CD8-positive, alpha-beta memory T cell (primary cell): ENCODE measurements at regions not wholly inside any gene's neighbourhood (a gene's known extent, or its start where the extent isn't known, plus 50 kb on each side); places are given as distances from the start of the nearest gene placed in this dataset.

Experiments
- CTCF ChIA-PET: fragments of 350-600 bp; sonication (Branson Sonifier 250); formaldehyde crosslinking; loops from one replicate; lab custom pipeline; 2021; ENCODE audit warnings: antibody characterized with exemption; lab: Charles Lee
- POLR2A ChIA-PET: fragments of 350-600 bp; sonication (Branson Sonifier 250); formaldehyde crosslinking; loops from one replicate; lab custom pipeline; 2021; ENCODE audit warnings: antibody characterized with exemption; lab: Charles Lee
- DNase-seq, 5 donors: peaks; one replicate each; pipeline versions ENCODE4 v3.0.0 to v3.0.0-alpha.2; 2020 to 2022; ENCODE audit warnings: mixed read lengths in 1 of 5
- H3K27ac ChIP-seq: one replicate; pipeline ENCODE4 v1.7.0; 2013; ENCODE audit warnings: low read depth, mild to moderate bottlenecking, low read length, moderate library complexity
- H3K27me3 ChIP-seq: 2 replicates; pipeline ENCODE4 v1.7.0; 2013; ENCODE audit warnings: low read length, mild to moderate bottlenecking; ENCODE audit not compliant: insufficient read depth, poor library complexity, severe bottlenecking
- H3K36me3 ChIP-seq: 2 replicates; pipeline ENCODE4 v1.7.0; 2013; ENCODE audit warnings: mild to moderate bottlenecking, low read length, moderate library complexity; ENCODE audit not compliant: insufficient read depth
- H3K4me1 ChIP-seq: 2 replicates; pipeline ENCODE4 v1.7.0; 2013; ENCODE audit warnings: mild to moderate bottlenecking, low read length, moderate library complexity; ENCODE audit not compliant: insufficient read depth
- H3K4me3 ChIP-seq: 2 replicates; pipeline ENCODE4 v1.7.0; 2013; ENCODE audit warnings: mild to moderate bottlenecking, low read length
- H3K9me3 ChIP-seq: 2 replicates; pipeline ENCODE4 v1.7.0; 2013; ENCODE audit warnings: mild to moderate bottlenecking, low read length
- H3K27ac Mint-ChIP-seq, 8 donors: one replicate each; pipeline ENCODE4 v1.8.0; 2020 to 2021; ENCODE audit warnings: mixed read lengths in 8 of 8, mild to moderate bottlenecking in 6 of 8, inconsistent platforms in 3 of 8, moderate library complexity in 3 of 8
- H3K27me3 Mint-ChIP-seq, 2 donors: one replicate each; pipeline ENCODE4 v1.8.0; 2020 to 2021; ENCODE audit warnings: mixed read lengths in 2 of 2, mild to moderate bottlenecking in 1 of 2, moderate library complexity in 1 of 2
- H3K36me3 Mint-ChIP-seq, 3 donors: one replicate each; pipeline ENCODE4 v1.8.0; 2020 to 2021; ENCODE audit warnings: mixed read lengths in 3 of 3, inconsistent platforms in 1 of 3, mild to moderate bottlenecking in 1 of 3
- H3K4me1 Mint-ChIP-seq, 3 donors: one replicate each; pipeline ENCODE4 v1.8.0; 2020 to 2021; ENCODE audit warnings: mixed read lengths in 3 of 3, inconsistent platforms in 1 of 3, mild to moderate bottlenecking in 1 of 3
- H3K4me3 Mint-ChIP-seq, 7 donors: one replicate each; pipeline ENCODE4 v1.8.0; 2020 to 2021; ENCODE audit warnings: mixed read lengths in 7 of 7, mild to moderate bottlenecking in 6 of 7, moderate library complexity in 4 of 7, inconsistent platforms in 2 of 7
- H3K9me3 Mint-ChIP-seq, 5 donors: one replicate each; pipeline ENCODE4 v1.8.0; 2020 to 2022; ENCODE audit warnings: mixed read lengths in 5 of 5, mild to moderate bottlenecking in 3 of 5, moderate library complexity in 2 of 5, inconsistent platforms in 1 of 5

- H3K9me3 ChIP-seq = no peaks in the 10 kb centered on the region
- Mint-ChIP-seq H3K27me3 (peaks cover 4 to 16% of the 10 kb centered on the region in 2 donors), H3K27ac (no peak overlapping the region), H3K36me3 (no peaks in the 10 kb centered on the region), H3K9me3 (peaks cover 0 to 6% (median 2%) of the 10 kb centered on the region in 5 donors), H3K4me1 (no peaks in the 10 kb centered on the region), H3K4me3 (no peak overlapping the region)
- POLR2A ChIA-PET = no interaction called here
- no peak overlapping the region for H3K4me3 ChIP-seq
- no peaks in the 10 kb centered on the region for H3K36me3 ChIP-seq
- CTCF ChIA-PET = no interaction called here
- H3K4me1 ChIP-seq = no peaks in the 10 kb centered on the region
- H3K27ac ChIP-seq = no peak overlapping the region
- H3K27me3 ChIP-seq = no peaks in the 10 kb centered on the region
- no peak for DNase-seq
These were observed 161.6 kb downstream of the NDFIP2 start for GRCh38 chr13:79642596-79642995.

GRCh38 chr13:79637133-79637763, 156.3 kb downstream of the NDFIP2 start:
- H3K4me3 ChIP-seq = no peak overlapping the region
- POLR2A ChIA-PET = no interaction called here
- no peaks in the 10 kb centered on the region for H3K4me1 Mint-ChIP-seq
- H3K9me3 Mint-ChIP-seq = peaks cover 0 to 4% (median 2%) of the 10 kb centered on the region in 5 donors
- no peak overlapping the region for H3K27ac Mint-ChIP-seq
- H3K4me3 Mint-ChIP-seq = no peak overlapping the region
- peaks cover 0 to 3% of the 10 kb centered on the region in 2 donors for H3K27me3 Mint-ChIP-seq
- no peaks in the 10 kb centered on the region for H3K36me3 Mint-ChIP-seq
- H3K36me3 ChIP-seq = no peaks in the 10 kb centered on the region
- DNase-seq = no peak
- no peaks in the 10 kb centered on the region for H3K4me1 ChIP-seq
- no peaks in the 10 kb centered on the region for H3K9me3 ChIP-seq
- CTCF ChIA-PET = no interaction called here
- H3K27me3 ChIP-seq = no peaks in the 10 kb centered on the region
- no peak overlapping the region for H3K27ac ChIP-seq

- Mint-ChIP-seq H3K9me3 (peaks cover 0 to 1% (median 0%) of the 10 kb centered on the region in 5 donors), H3K27me3 (peaks cover 0 to 20% of the 10 kb centered on the region in 2 donors), H3K27ac (no peak overlapping the region), H3K4me3 (no peak overlapping the region), H3K4me1 (no peaks in the 10 kb centered on the region), H3K36me3 (peaks cover 0 to 1% (median 0%) of the 10 kb centered on the region in 3 donors)
- Histone ChIP-seq H3K27ac (no peak overlapping the region), H3K36me3 (no peaks in the 10 kb centered on the region), H3K27me3 (no peaks in the 10 kb centered on the region), H3K4me1 (no peaks in the 10 kb centered on the region), H3K9me3 (no peaks in the 10 kb centered on the region), H3K4me3 (no peak overlapping the region)
- no peak for DNase-seq
- CTCF ChIA-PET = no interaction called here
- POLR2A ChIA-PET = no interaction called here
These were observed 150.2 kb downstream of the NDFIP2 start for GRCh38 chr13:79631051-79631659.

GRCh38 chr13:79628463-79628862, 147.5 kb downstream of the NDFIP2 start:
- Histone ChIP-seq H3K4me1 (no peaks in the 10 kb centered on the region), H3K9me3 (no peaks in the 10 kb centered on the region), H3K36me3 (no peaks in the 10 kb centered on the region), H3K27ac (no peak overlapping the region), H3K4me3 (no peak overlapping the region), H3K27me3 (no peaks in the 10 kb centered on the region)
- Mint-ChIP-seq H3K4me1 (no peaks in the 10 kb centered on the region), H3K36me3 (peaks cover 0 to 3% (median 0%) of the 10 kb centered on the region in 3 donors), H3K27ac (no peak overlapping the region), H3K9me3 (peaks cover 0 to 1% (median 0%) of the 10 kb centered on the region in 5 donors), H3K27me3 (peaks cover 3 to 29% of the 10 kb centered on the region in 2 donors), H3K4me3 (no peak overlapping the region)
- ChIA-PET CTCF (no interaction called here), POLR2A (no interaction called here)
- DNase-seq = no peak

GRCh38 chr13:79626924-79627323, 146.0 kb downstream of the NDFIP2 start:
- no peaks in the 10 kb centered on the region for H3K4me1 ChIP-seq
- no peak overlapping the region for H3K27ac ChIP-seq
- no peaks in the 10 kb centered on the region for H3K36me3 ChIP-seq
- Mint-ChIP-seq H3K4me3 (no peak overlapping the region), H3K27ac (no peak overlapping the region), H3K4me1 (no peaks in the 10 kb centered on the region), H3K27me3 (peaks cover 6 to 26% of the 10 kb centered on the region in 2 donors), H3K36me3 (peaks cover 0 to 3% (median 0%) of the 10 kb centered on the region in 3 donors), H3K9me3 (peaks cover 0 to 1% (median 0%) of the 10 kb centered on the region in 5 donors)
- no peak for DNase-seq
- ChIA-PET CTCF (no interaction called here), POLR2A (no interaction called here)
- H3K9me3 ChIP-seq = no peaks in the 10 kb centered on the region
- no peak overlapping the region for H3K4me3 ChIP-seq
- H3K27me3 ChIP-seq = no peaks in the 10 kb centered on the region

- Histone ChIP-seq H3K27me3 (no peaks in the 10 kb centered on the region), H3K27ac (no peak overlapping the region), H3K4me1 (no peaks in the 10 kb centered on the region), H3K36me3 (no peaks in the 10 kb centered on the region), H3K4me3 (no peak overlapping the region), H3K9me3 (no peaks in the 10 kb centered on the region)
- H3K27ac Mint-ChIP-seq = no peak overlapping the region
- ChIA-PET POLR2A (interaction anchor here (0.6 kb wide), 1 partner anchor 143 kb away, joined by 5 read pairs; no protein-coding TSS in a partner anchor), CTCF (no interaction called here)
- H3K9me3 Mint-ChIP-seq = peaks cover 0 to 3% (median 0%) of the 10 kb centered on the region in 5 donors
- H3K4me3 Mint-ChIP-seq = no peak overlapping the region
- no peak for DNase-seq
- peaks cover 0 to 2% (median 0%) of the 10 kb centered on the region in 3 donors for H3K36me3 Mint-ChIP-seq
- H3K27me3 Mint-ChIP-seq = peaks cover 9 to 24% of the 10 kb centered on the region in 2 donors
- H3K4me1 Mint-ChIP-seq = no peaks in the 10 kb centered on the region
These were observed 144.6 kb downstream of the NDFIP2 start for GRCh38 chr13:79625517-79625916.

- Histone ChIP-seq H3K4me1 (no peaks in the 10 kb centered on the region), H3K9me3 (no peaks in the 10 kb centered on the region), H3K36me3 (no peaks in the 10 kb centered on the region), H3K4me3 (no peak overlapping the region), H3K27me3 (no peaks in the 10 kb centered on the region), H3K27ac (no peak overlapping the region)
- peaks cover 0 to 2% (median 0%) of the 10 kb centered on the region in 3 donors for H3K36me3 Mint-ChIP-seq
- no peak for DNase-seq
- peaks cover 0 to 2% (median 0%) of the 10 kb centered on the region in 5 donors for H3K9me3 Mint-ChIP-seq
- H3K27ac Mint-ChIP-seq = no peak overlapping the region
- H3K4me1 Mint-ChIP-seq = no peaks in the 10 kb centered on the region
- H3K27me3 Mint-ChIP-seq = peaks cover 17 to 40% of the 10 kb centered on the region in 2 donors
- CTCF ChIA-PET = no interaction called here
- no peak overlapping the region for H3K4me3 Mint-ChIP-seq
- POLR2A ChIA-PET = no interaction called here
These were observed 140.9 kb downstream of the NDFIP2 start for GRCh38 chr13:79621902-79622301.

- Histone ChIP-seq H3K27me3 (no peaks in the 10 kb centered on the region), H3K4me1 (no peaks in the 10 kb centered on the region), H3K4me3 (no peak overlapping the region), H3K36me3 (no peaks in the 10 kb centered on the region), H3K27ac (no peak overlapping the region), H3K9me3 (no peaks in the 10 kb centered on the region)
- no peak overlapping the region for H3K4me3 Mint-ChIP-seq
- peaks cover 17 to 40% of the 10 kb centered on the region in 2 donors for H3K27me3 Mint-ChIP-seq
- no peaks in the 10 kb centered on the region for H3K4me1 Mint-ChIP-seq
- ChIA-PET POLR2A (no interaction called here), CTCF (no interaction called here)
- H3K36me3 Mint-ChIP-seq = peaks cover 0 to 2% (median 0%) of the 10 kb centered on the region in 3 donors
- H3K9me3 Mint-ChIP-seq = peaks cover 0 to 2% (median 0%) of the 10 kb centered on the region in 5 donors
- DNase-seq = no peak
- H3K27ac Mint-ChIP-seq = no peak overlapping the region
These were observed 140.5 kb downstream of the NDFIP2 start for GRCh38 chr13:79621449-79621848.
